GM19467 (cell line): ENCODE measurements at regions not wholly inside any gene's neighbourhood (a gene's known extent, or its start where the extent isn't known, plus 50 kb on each side); places are given as distances from the start of the nearest gene placed in this dataset.
A peak's percentile ranks its signal among the peaks of the same experiment; 100 is the strongest.

Experiments used
- ATAC-seq: cut with Tn5 transposase; IDR thresholded peaks from one replicate; pipeline ENCODE4 v1.9.1; 2021; ENCODE audit warnings: mild to moderate bottlenecking, moderate library complexity; ENCODE audit not compliant: unreplicated experiment

DNA sequence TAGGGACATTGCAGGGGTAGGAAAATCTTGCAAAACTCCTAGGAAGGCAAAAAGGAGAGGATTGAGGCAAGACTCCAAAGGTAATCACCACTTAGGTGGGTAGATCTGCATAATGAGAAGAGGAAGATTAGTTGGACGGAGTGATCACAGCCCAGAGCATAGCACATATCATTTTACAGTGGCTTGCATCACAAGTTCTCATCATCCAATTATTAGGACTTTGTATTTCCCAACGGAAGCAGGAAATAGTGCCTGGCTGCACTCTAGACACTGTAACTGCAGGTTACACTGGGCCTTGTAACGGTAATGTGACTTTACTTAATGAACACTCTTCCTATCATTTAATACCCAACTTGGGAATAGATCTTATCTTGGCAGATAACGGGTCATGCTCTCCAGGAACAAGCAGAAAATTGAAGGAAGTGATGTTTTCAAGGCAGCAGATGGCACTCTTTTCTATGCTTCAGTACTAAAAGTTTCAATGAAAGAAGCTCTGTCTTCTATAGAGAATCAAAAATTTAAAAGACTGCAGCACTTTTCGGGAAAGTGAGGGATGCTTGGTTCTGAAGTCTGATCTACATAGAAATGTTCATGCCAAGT lies 101.9 kb upstream of the KCNMB2 start:
- no peak for ATAC-seq

DNA sequence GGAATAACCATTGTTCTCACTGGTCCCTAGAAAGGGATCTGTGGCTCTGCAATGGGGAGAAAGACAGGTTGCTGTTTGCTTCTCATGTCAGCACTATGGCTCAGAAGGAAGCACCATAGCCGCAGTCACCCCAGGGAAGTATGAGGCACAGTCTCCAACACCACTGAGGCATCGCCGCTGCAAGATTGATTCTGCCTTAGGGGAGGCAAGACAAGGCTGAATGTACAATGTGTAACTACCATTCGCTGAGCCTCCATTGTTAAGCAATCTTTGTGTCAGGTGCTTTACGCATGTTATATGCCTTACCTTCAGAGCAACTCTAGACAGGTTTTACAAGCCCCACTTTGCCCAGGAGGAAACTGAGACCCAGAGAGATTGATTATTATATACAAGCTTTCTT lies 100.7 kb upstream of the KCNMB2 start:
- ATAC-seq, result no peak

DNA sequence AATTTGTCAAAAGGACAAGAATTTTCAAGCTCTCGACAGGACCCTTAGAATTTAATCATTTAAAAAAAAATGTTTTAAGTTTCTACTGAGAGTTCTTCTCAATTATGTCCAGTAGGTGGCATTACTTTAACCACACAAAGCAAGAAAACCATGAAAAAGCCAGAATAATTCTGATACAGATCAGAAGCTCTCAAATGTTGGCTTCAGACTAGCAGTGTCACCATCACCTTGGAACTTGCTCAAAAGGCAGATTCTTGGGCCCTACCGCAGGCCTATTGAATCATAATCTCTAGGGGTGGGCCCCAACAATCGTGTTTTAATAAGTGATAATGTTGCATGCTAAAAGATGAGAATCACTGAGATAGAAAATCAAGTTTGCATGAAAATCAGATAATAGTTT lies 99.5 kb upstream of the KCNMB2 start:
- peak; percentile 64 for ATAC-seq

DNA sequence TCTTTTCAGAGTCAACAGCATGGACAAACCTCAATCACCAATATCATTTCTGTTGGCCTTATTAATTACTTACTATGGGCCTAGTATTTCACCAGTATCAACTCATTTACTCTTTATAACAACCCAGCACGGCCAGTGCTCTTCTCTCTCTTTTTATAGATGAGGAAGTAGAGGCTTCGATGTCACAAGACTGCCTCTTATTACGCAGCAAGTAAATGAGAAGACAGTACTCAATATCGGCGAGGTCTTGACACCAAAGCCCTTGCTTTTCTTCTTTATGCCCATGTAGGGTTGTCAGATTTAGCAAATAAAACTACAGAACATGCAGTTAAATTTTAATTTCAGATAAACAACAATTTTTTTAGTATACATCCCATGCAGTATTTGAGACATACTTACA lies 99.0 kb upstream of the KCNMB2 start:
- ATAC-seq, result no peak

DNA sequence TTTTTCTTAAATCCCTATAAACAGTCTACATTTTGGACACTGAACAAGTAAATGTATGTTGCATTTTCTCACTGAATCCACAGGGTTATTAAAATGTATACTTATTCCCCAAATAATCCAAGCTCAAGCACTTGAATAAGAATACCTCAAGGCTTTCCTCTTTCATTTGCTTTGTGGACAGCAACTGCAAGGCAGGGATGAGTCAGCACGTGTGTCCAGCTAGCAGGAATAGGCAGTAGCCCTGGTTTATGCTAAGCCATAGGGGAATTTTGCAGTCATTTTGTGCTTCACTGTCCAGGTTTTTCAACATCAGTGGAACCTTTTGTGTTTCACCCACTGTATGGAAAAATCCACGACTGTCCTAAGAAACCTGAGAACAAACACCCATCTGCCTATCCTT lies 96.7 kb upstream of the KCNMB2 start:
- ATAC-seq, result no peak

DNA sequence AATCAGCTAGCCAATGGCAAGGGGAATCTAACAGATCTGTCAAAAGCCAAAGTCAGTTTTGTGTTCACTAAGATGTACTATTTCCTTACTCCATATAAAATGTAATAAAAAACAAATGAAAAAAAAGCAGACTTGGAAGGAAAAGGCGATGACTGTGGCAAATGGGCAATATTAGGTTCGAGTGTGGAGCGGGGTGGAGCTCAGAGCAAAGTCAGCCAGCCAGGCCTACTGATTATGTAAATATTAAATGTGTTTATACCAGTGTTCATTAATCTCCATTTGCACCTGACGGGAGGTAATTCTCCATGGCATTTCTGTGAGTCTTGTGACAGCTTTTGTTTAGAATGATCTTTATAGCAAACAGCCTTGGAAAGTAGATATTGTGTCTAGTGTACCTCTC lies 96.2 kb upstream of the KCNMB2 start:
- no peak for ATAC-seq

DNA sequence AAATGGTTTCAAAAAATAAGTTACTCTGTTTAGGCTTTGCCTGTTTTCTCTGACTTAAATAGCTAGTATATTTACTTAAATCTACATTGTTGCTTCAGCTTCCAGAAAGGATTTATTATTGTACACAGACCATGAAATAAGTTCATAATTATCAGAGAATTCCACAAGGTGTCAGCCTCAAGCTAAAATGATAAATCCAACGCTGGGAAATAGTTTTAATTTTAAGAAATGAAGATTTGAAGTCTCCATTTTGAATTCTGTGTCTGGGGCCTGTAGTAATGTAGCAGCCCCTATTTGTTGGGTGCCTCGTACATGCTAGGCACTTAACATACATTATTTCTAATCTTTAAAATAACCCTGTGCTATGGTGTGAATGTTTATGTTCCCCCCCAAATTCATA lies 92.6 kb upstream of the KCNMB2 start:
- ATAC-seq, result no peak

DNA sequence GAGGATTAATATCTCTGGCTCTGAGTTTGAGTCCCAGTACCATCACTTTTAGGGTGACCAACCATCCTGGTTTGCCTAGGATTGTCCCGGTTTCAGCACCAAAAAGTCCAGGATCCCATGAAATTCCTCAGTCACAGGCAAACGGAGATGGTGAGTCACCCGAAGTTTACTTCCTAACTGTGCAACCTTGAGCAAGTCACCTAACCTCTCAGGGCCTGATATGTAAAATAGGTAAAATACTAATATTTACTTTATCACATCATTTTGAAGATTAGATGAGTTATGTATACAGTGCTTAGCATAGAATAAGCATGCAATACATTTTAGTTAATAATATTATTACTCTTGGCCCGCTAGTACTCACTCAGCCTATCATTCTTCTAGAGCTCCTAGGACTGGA lies 91.1 kb upstream of the KCNMB2 start:
- no peak for ATAC-seq

DNA sequence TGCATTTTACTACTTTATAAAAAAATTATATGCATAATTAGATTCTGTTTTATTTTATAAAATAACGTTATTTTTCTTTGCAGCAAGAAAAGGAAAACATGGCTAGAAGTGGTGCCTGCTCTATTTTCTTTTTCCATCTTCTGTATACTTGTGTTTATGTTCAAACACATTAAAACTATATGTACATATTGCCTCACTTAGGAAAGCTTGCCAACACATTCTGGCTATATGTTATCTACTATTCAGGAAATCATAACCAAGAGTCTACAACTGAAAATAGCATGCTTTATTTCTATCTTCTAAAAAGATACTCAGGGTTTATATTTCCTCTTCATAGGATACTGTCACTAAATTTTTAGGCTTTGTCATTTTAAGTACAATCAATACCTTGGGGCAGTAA lies 90.2 kb upstream of the KCNMB2 start:
- ATAC-seq, result no peak

DNA sequence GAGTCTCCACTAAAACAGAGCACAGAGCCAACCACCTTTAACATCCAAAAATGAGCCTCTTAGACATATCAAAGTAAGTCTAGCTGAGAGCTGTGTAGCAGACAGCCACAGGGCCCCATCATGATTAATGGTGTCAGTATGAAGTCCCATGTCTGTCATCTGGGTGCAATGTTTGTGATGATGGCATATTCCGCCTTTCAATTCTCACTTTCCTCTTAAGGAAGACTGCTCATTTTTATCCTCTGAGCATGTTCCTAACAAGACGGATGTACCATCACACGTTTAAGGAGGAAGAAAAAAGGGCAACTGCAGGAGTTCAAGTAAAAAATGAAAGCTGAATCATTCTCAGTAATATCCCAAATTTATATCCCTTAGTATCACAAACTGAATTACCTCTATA lies 85.8 kb upstream of the KCNMB2 start:
- ATAC-seq, result no peak

DNA sequence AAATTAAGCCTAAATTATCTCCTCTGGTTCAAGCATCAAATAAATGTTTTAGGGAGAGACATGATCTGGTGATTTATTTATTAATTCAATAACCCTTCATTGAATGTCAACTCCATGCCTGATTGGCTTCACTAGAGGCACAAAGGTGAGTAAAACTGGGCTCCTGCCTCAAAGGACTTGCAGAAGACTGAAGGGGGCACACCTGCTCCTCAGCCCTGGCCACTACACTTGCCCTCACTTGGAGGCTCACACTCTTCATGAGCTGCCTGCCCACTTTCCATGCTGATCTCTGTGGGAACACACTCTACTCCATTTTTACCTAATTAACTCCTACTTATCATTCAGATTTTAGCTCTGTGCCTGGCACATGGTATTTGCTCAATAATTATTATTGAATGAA lies 84.4 kb upstream of the KCNMB2 start:
- ATAC-seq, result no peak

DNA sequence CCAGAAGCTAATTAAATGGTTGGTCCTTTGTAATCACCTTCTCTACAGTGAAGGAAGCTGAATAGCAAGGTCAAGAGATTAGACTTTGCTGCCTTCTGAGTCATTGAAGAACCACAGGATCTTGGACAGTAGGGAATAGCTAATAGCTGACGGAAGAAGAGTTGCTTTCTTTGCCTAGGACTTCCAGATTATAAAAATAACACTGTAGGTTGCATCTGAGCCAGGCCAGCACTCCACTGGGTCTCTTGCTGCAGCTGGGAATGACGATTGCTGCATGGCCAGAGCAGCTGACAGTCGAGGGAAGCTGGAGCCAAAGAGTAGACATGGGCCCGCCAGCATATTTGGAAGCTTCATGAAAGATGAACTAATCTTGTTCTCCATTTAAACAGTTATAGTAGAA lies 81.5 kb upstream of the KCNMB2 start:
- no peak for ATAC-seq

DNA sequence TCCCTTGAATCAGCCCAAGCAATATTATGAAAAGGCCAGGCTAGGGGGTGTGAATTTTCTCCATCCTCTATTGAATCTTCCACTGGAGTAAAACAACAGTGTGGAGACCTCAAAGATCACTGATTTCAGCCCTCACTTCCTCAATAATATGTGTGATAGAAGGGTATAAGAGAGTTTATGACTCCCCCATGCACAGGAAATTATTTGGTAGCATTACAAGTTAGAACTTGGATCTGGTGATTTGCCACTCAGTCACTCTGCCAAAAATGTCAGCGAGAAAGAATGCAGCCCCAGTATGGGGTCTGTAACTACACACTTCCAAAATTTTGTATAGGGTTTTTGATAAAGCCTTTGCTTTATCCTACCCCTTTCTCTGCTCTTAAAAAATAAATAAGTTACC lies 81.0 kb upstream of the KCNMB2 start:
- ATAC-seq, result no peak

DNA sequence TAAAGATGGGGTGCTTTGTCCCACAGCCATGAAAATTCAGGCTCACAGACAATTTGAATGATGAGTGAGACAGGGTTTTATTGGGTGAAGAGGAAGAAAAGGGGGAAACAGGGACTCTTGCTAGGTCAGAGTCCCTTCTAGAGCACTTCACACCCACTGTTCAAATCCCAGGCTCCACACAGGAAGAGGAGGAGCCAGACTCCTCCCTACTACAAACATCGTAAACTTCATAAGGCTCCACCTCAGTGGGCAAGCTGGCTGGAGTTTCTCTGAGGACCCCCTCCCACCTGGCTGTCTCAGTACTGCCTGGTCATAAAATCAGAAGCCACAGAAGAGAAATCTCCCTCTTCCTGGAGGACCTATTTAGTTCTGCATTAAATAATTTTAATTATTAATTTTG lies 80.3 kb upstream of the KCNMB2 start:
- ATAC-seq, result no peak

DNA sequence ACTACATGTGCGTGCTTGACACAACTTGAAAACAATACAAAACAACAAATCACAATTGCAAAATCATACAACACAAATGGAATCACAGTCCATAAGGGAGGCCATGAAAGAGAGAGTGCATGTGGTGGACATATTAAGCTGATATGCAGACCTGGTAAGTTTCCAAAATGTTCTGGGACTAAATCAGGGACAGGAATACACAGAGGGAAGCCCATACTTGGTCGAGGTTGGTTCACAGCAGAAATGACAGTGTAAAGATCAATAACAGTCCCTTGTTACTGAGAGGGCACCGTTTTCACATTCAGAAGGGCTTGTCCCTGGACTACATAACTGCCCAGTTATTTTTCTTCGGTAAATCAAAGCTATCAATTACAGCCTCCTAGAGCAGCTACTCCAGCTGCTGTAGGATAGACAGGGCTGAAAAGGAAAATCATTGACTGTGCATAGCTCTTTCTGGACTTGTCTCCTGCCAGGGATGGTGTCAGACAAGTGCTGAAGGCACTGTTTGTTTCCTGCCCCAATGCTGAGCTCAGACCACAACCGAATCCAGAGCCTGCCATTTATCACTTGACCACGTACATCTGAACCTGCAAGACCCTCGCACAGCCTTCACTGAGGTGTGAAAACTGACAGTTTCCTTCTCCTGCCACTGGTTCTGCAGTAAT lies 79.5 kb upstream of the KCNMB2 start:
- ATAC-seq, result no peak

DNA sequence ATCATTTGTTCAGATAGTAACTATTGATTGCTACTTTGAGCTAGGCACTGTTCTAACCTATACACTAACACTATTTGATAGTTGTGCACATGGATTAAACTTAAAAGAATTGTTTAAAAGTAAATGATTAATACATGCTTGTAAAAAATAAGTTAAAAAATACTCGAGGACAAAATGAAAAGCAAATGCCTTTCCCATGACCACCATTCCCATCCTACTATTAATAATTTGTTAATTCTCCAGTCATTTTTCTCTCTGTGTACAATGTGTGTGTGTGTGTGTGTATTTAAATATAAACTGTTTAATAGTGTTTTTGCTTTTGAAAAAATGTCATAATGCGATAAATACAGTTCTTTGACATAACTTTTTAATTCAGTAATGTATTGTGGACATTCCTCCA lies 78.7 kb upstream of the KCNMB2 start:
- no peak for ATAC-seq

DNA sequence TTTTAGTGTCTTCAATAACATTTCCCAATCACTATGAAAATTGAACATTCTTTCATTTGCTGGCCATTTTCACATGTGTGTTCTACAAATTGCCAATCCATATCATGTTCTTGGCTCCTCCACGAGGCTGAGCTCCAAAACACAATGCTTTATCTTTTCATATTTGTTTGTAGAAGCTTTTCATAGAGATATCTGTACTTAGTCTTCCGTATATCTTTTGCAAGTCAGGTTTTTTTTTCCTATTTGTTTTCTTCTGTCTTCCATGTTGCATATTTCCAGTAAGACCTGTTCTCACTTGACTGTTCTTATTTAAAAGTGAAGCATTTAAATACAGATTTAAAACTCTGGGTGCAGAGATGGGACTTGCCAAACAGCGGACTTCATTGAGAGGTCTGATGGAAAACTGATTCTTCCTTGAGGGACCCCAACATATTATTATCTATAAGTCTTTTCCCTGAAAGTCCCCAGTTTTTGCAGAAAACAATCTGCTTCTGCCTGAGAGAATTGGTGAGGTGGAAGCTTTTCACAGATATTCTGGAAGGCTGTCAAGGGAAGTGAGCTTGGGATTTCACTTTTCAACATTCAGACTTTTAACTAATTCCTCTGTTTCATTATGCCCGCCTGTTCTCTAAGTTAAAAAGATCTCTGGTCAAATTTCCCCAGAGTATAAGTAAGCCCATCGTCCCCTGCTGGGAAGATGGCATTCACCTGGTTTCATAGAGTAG lies 77.8 kb upstream of the KCNMB2 start:
- ATAC-seq, result no peak

DNA sequence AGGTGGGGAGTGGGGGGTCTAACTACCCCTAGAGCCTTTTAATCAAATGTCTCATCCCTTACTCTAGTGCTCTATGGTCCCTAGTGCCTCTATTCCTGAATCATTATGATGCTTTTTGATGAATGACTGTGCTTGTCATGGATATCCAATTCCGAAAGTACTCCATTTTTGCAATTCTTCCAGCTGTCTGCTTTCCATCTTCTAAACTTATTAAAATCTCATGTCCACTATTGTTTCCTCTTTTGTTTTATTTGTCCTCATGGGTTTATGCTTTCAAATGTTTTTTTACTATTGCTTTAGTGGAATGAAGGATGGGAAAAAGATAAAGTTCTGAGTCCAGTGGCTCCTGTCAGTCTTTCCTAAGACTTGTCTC lies 77.2 kb upstream of the KCNMB2 start:
- no peak for ATAC-seq

DNA sequence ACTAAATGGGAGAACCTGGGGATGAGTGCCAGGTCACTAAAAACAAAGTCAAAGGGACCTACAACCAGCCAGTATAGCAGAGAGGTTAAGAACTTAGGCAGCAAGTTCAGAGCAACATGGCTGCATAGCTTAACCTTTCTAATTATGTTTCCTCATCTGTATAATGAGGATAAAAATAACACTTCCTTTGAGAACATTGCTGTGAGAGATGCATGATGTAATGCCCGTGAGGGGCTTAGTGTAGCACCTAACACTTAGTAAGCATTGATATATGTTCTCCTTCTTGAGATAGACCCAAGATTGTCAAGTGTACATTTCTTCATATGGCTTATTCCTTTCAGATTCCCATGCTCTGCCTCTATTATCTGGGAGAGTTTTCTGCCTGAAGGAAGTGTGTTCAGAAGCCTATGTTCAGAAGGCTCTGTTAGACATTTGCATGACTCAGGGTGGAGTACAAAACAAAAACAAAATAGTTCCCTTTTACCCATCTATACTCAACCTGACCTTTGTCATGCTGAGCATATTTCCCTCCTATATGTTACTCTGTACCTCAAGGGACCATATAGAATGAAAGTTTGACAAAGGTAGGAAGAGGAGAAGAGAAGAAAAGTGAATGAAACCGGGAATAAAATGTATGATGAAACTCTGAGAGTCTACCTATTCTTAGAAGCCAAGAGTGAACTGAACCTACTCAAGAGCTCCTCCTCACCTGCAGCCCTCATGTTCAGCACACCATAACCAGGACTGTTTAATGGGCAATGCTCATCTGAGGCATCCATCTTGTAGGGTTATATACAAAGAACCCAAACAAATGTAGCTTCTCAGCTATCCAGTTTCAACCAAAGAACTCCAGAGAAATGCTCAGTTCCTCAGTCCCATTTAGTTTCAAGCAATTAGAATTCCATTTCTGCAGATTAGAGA lies 70.7 kb upstream of the KCNMB2 start:
- no peak for ATAC-seq

DNA sequence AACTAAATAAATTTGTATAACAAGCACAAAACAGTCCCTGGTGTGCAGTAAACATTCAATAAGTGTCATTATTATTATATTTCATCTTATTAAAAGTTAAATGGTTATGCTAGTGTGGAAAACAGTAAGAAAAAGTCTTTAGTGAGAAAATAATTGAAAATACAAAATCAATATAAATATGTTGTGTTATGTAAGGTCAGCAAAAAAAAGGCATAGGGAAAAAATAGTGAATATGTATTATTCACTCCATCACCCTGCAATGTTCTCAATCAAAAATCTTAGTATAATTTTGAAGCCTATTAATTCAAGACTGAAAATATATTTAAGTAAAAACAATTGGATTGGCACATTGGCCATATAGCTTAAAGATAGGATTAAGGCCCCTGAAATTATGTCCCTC lies 63.3 kb upstream of the KCNMB2 start:
- ATAC-seq, result no peak

DNA sequence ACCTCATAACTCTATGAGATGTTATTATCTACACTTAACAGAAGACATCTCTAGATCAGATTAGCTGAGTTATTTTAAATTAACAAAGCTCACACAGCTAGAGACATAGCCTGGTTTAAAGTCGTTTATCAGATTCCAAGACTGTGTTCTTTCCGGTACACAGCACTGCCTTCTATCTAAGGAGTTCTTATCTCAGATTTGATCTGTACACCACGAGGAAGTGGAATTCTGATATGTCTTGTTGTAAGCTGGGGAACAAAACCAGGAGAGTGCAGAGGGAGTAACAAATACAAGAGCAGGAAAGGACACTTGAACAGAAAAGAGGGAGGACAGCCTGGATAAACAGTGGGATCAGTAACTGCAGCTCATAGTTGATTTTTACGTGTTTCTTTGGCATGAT lies 61.7 kb upstream of the KCNMB2 start:
- ATAC-seq, result no peak

DNA sequence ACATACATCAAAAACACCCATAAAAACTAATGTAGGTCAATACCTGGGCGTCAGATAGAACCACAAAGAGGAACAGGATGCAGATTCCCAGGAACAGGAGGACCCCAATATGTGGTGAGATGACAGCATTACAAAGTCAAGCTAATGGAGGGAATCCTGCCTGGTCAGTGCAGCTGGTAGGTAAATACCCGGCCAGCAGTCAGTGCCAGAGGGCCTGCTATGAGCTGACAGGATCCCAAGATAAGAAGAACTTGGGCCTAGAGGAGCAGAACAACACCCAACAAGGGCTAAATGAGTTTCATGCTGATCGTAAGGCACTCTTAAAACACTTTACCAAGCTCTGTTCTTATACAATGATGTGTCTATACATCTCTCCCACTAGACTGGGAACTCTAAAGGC lies 61.2 kb upstream of the KCNMB2 start:
- ATAC-seq, result no peak
